Brain pericyte (primary cell): ENCODE measurements at regions not wholly inside any gene's neighbourhood (a gene's known extent, or its start where the extent isn't known, plus 50 kb on each side); places are given as distances from the start of the nearest gene placed in this dataset.

Source experiments
- DNase-seq: peaks from one replicate; pipeline ENCODE4 v3.0.0-alpha.2; 2012; ENCODE audit warnings: low read depth, low spot score

DNA sequence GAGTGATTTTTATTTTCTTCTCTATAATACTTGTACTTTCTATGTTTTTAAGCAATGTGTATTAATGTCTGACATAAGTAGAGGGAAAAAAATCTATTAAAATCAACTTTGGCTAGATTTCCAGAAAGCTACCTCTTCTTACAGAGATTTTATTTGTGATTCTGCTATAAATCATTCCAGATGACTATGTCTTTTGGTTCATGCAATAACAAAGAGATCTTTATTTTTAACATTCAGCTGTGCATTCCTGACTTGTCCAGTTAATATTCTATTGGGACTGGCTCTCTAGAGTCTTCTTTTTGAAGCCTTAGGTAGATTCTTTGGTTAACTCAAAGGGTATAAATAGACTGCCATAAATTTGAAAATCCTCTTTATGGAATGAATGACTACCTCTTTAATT, 74.3 kb upstream of the ARPP21 start:
- DNase-seq: no peak
